OCI-LY7 (cell line): ENCODE measurements at regions not wholly inside any gene's neighbourhood (a gene's known extent, or its start where the extent isn't known, plus 50 kb on each side); places are given as distances from the start of the nearest gene placed in this dataset.

Experiments used
- BruUV-seq: library from RNA; stranded (reverse); fragments of 400-500 nt; replicated peaks from 2 replicates; lab custom pipeline; 2021; lab: Mats Ljungman, UMichigan
- CTCF ChIA-PET: fragments of 300-600 bp; sonication (Branson Sonifier 250); formaldehyde crosslinking; loops from one replicate; lab custom pipeline; 2022; ENCODE audit warnings: antibody characterized with exemption; ENCODE audit not compliant: unreplicated experiment; lab: Charles Lee
- POLR2A ChIA-PET: fragments of 300-600 bp; sonication (Branson Sonifier 250); formaldehyde crosslinking; loops from one replicate; lab custom pipeline; 2022; ENCODE audit warnings: antibody characterized with exemption; lab: Charles Lee
- DNase-seq: peaks from one replicate; pipeline ENCODE4 v3.0.0-alpha.2; 2015; ENCODE audit warnings: low spot score
- H2AFZ ChIP-seq: fragments of 200-600 bp; sonication (generic), shearing (Covaris generic); 2 replicates; pipeline ENCODE4 v1.6.1; 2014; ENCODE audit warnings: mild to moderate bottlenecking, antibody characterized with exemption, low read length, moderate library complexity
- H3K27ac ChIP-seq: fragments of 200-600 bp; sonication (generic); 2 replicates; pipeline ENCODE4 v1.5.1; 2014; ENCODE audit warnings: mixed run types, low read depth, mild to moderate bottlenecking, moderate library complexity, low read length, inconsistent platforms; ENCODE audit not compliant: poor library complexity, severe bottlenecking
- H3K36me3 ChIP-seq: fragments of 200-600 bp; sonication (generic); 2 replicates; pipeline ENCODE4 v1.6.1; 2014; ENCODE audit warnings: mild to moderate bottlenecking, antibody characterized with exemption, low read length, moderate library complexity, mixed read lengths; ENCODE audit not compliant: insufficient read depth
- H3K4me1 ChIP-seq: fragments of 200-600 bp; sonication (generic); 2 replicates; pipeline ENCODE4 v1.5.1; 2014; ENCODE audit warnings: mild to moderate bottlenecking, low read length; ENCODE audit not compliant: insufficient read depth, poor library complexity, severe bottlenecking
- H3K4me2 ChIP-seq: fragments of 200-600 bp; sonication (generic); 2 replicates; pipeline ENCODE4 v1.6.1; 2014; ENCODE audit warnings: mild to moderate bottlenecking, low read length
- H3K4me3 ChIP-seq: fragments of 200-600 bp; sonication (generic); 2 replicates; pipeline ENCODE4 v1.5.1; 2014; ENCODE audit warnings: mild to moderate bottlenecking, low read depth, low read length; ENCODE audit not compliant: poor library complexity, severe bottlenecking
- H3K79me2 ChIP-seq: fragments of 200-600 bp; sonication (generic); 2 replicates; pipeline ENCODE4 v1.6.1; 2016; ENCODE audit warnings: low read depth, mild to moderate bottlenecking, low read length, moderate library complexity, mixed read lengths; ENCODE audit not compliant: insufficient read depth
- H3K9me2 ChIP-seq: fragments of 200-600 bp; sonication (generic); 2 replicates; pipeline ENCODE4 v1.6.1; 2016; ENCODE audit warnings: mild to moderate bottlenecking, low read length, mixed read lengths; ENCODE audit not compliant: insufficient read depth
- H3K9me3 ChIP-seq: fragments of 200-600 bp; sonication (generic); 2 replicates; pipeline ENCODE4 v1.6.1; 2014; ENCODE audit warnings: mild to moderate bottlenecking, mixed run types, low read length, mixed read lengths
- H4K20me1 ChIP-seq: fragments of 200-600 bp; sonication (generic); 2 replicates; pipeline ENCODE4 v1.6.1; 2014; ENCODE audit warnings: mild to moderate bottlenecking, antibody characterized with exemption, low read length, moderate library complexity, mixed read lengths; ENCODE audit not compliant: insufficient read depth
- CTCF ChIP-seq: fragments of 200-600 bp; sonication (generic); conservative IDR thresholded peaks from 2 replicates; pipeline ENCODE4 v1.5.1; 2014; ENCODE audit warnings: mild to moderate bottlenecking, antibody characterized with exemption, low read length, moderate library complexity, mixed read lengths
- EZH2phosphoT487 ChIP-seq: fragments of 200-600 bp; sonication (generic); IDR thresholded peaks from 2 replicates; pipeline ENCODE4 v1.6.1; 2018; ENCODE audit warnings: low read depth, borderline replicate concordance, mild to moderate bottlenecking, mixed run types, antibody characterized with exemption, low read length, moderate library complexity, mixed read lengths
- intact Hi-C: fragments of 100-400 bp; cut with micrococcal nuclease; formaldehyde crosslinking; loops from one replicate; pipeline ENCODE4 v1.10.0; 2022; ENCODE audit not compliant: unreplicated experiment

DNA sequence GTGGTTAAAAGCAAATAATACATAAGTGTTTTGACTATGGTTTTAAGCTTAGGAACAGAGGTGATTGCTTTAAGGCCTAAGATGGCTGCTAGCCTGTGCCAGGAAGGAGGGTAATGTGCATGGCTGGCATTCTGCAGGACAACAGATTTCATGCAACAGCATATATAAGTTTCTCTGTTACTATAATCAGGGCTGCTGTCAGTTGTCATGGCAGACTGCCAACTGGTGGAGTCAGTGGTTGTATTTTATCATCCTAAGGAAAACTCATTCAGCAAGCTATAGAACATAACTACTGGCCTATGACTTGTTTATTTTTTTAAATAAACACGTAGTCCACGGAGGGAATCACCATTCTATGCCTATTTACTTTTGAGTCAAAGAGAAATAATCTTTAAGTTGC, 77.7 kb upstream of the DCAF8L1 start:
- Histone ChIP-seq H3K4me2 (no peak overlapping the region), H3K79me2 (no peaks in the 10 kb centered on the region), H3K4me3 (no peak overlapping the region), H3K9me3 (no peaks in the 10 kb centered on the region), H4K20me1 (no peaks in the 10 kb centered on the region), H3K9me2 (no peaks in the 10 kb centered on the region), H2AFZ (no peak overlapping the region), H3K4me1 (no peaks in the 10 kb centered on the region), H3K27ac (no peak overlapping the region), H3K36me3 (no peaks in the 10 kb centered on the region)
- ChIA-PET CTCF (no interaction called here), POLR2A (no interaction called here)
- DNase-seq = no peak
- TF ChIP-seq EZH2phosphoT487 = no peak
- no peak for TF ChIP-seq CTCF
- no TSS peak for BruUV-seq
- intact Hi-C loops = no loop called here

GRCh38 chrX:28042826-28043564, 61.7 kb upstream of the DCAF8L1 start:
- H2AFZ ChIP-seq = no peak overlapping the region
- intact Hi-C loops = no loop called here
- H3K9me3 ChIP-seq = no peaks in the 10 kb centered on the region
- TF ChIP-seq CTCF (no peak), EZH2phosphoT487 (no peak)
- no TSS peak for BruUV-seq
- H3K4me2 ChIP-seq = no peak overlapping the region
- no peaks in the 10 kb centered on the region for H3K79me2 ChIP-seq
- CTCF ChIA-PET = no interaction called here
- H3K36me3 ChIP-seq = no peaks in the 10 kb centered on the region
- H3K4me1 ChIP-seq = no peaks in the 10 kb centered on the region
- no peaks in the 10 kb centered on the region for H3K9me2 ChIP-seq
- no peak for DNase-seq
- H4K20me1 ChIP-seq = no peaks in the 10 kb centered on the region
- POLR2A ChIA-PET = no interaction called here
- no peak overlapping the region for H3K27ac ChIP-seq
- no peak overlapping the region for H3K4me3 ChIP-seq

- no peak for DNase-seq
- ChIA-PET POLR2A (no interaction called here), CTCF (no interaction called here)
- no peaks in the 10 kb centered on the region for H3K36me3 ChIP-seq
- intact Hi-C loops = no loop called here
- no peak overlapping the region for H3K27ac ChIP-seq
- H4K20me1 ChIP-seq = no peaks in the 10 kb centered on the region
- H3K4me3 ChIP-seq = no peak overlapping the region
- TF ChIP-seq EZH2phosphoT487 (no peak), CTCF (no peak)
- H3K9me2 ChIP-seq = no peaks in the 10 kb centered on the region
- H3K4me2 ChIP-seq = no peak overlapping the region
- H3K9me3 ChIP-seq = no peaks in the 10 kb centered on the region
- H2AFZ ChIP-seq = no peak overlapping the region
- BruUV-seq = no TSS peak
- H3K79me2 ChIP-seq = no peaks in the 10 kb centered on the region
- H3K4me1 ChIP-seq = no peaks in the 10 kb centered on the region
These were observed 61.0 kb upstream of the DCAF8L1 start for GRCh38 chrX:28042260-28042659.
